GM12878 (cell line): ENCODE measurements at regions not wholly inside any gene's neighbourhood (a gene's known extent, or its start where the extent isn't known, plus 50 kb on each side); places are given as distances from the start of the nearest gene placed in this dataset.

Experiments used
- ATF2 ChIP-seq: IDR thresholded peaks from 2 replicates; pipeline ENCODE4 v1.6.1; 2012; ENCODE audit warnings: low read length, inconsistent platforms
- CTCF ChIP-seq, 3 experiments: IDR thresholded peaks in 2 of 3; conservative IDR thresholded peaks in 1 of 3; 2 replicates each; pipeline ENCODE4 v1.5.1; 2011; ENCODE audit warnings: low read depth in 3 of 3, low read length in 3 of 3, mild to moderate bottlenecking in 3 of 3, control low read depth in 2 of 3, moderate library complexity in 2 of 3, inconsistent platforms in 1 of 3, mixed read lengths in 1 of 3; ENCODE audit not compliant: control insufficient read depth in 2 of 3, insufficient read depth in 1 of 3; ENCODE audit errors: extremely low read depth in 1 of 3
- ETV6 ChIP-seq, 2 experiments: fragments of 450-650 bp in 1 of 2; IDR thresholded peaks in 1 of 2; conservative IDR thresholded peaks in 1 of 2; 2 replicates each; pipeline ENCODE4 v1.6.1; 2014; ENCODE audit warnings: antibody characterized with exemption in 1 of 2, borderline replicate concordance in 1 of 2, low read depth in 1 of 2, mild to moderate bottlenecking in 1 of 2, moderate library complexity in 1 of 2
- EZH2 ChIP-seq: IDR thresholded peaks from 2 replicates; pipeline ENCODE4 v1.6.1; 2012; ENCODE audit warnings: low read depth, mild to moderate bottlenecking, control low read depth, inconsistent platforms, low read length, borderline replicate concordance; ENCODE audit not compliant: control insufficient read depth
- NR2F1 ChIP-seq: fragments of 450-650 bp; conservative IDR thresholded peaks from 2 replicates; pipeline ENCODE4 v1.6.1; 2017; ENCODE audit warnings: mild to moderate bottlenecking
- PML ChIP-seq: IDR thresholded peaks from 2 replicates; pipeline ENCODE4 v1.6.1; 2012; ENCODE audit warnings: low read length, inconsistent platforms
- POLR2A ChIP-seq: IDR thresholded peaks from 2 replicates; pipeline ENCODE4 v1.6.1; 2011; ENCODE audit warnings: low read depth, mild to moderate bottlenecking, low read length
- SRF ChIP-seq, 2 experiments: IDR thresholded peaks; 2 replicates each; pipeline ENCODE4 v1.6.1; 2011; ENCODE audit warnings: low read depth in 2 of 2, low read length in 2 of 2, mild to moderate bottlenecking in 1 of 2, moderate library complexity in 1 of 2
- USF2 ChIP-seq: IDR thresholded peaks from 2 replicates; pipeline ENCODE4 v1.6.1; 2011; ENCODE audit warnings: low read depth, low read length, improper control_type of control experiment, borderline replicate concordance

GRCh38 chr12:65662590-65662989 lies 161.7 kb upstream of the HMGA2 start:
- TF ChIP-seq CTCF (IDR thresholded peaks at IDR 0.05 in 2 of 3, conservative IDR thresholded peaks at IDR 0.05 in 1 of 3; ENCODE audit: control insufficient read depth in 2 of 3, extremely low read depth in 1 of 3, insufficient read depth in 1 of 3, low read depth in 3 of 3, low read length in 3 of 3) (no peak), EZH2 (no peak), PML (no peak), USF2 (no peak), ETV6 (conservative IDR thresholded peaks at IDR 0.05 in 1 of 2, IDR thresholded peaks at IDR 0.05 in 1 of 2; ENCODE audit: borderline replicate concordance in 1 of 2, low read depth in 1 of 2) (no peak), SRF (IDR thresholded peaks at IDR 0.05; ENCODE audit: low read depth in 2 of 2, low read length in 2 of 2) (no peak), POLR2A (no peak), ATF2 (no peak), NR2F1 (no peak)
